Panc1 (cell line): ENCODE measurements at regions not wholly inside any gene's neighbourhood (a gene's known extent, or its start where the extent isn't known, plus 50 kb on each side); places are given as distances from the start of the nearest gene placed in this dataset.
"Not testable (repeated sequence)": the region's sequence is repeated elsewhere in the genome, so short reads cannot be mapped to it uniquely, and the experiment has no call there.

Experiments
- ATAC-seq: fragments of 200-7000 bp; cut with Tn5 transposase; 2 replicates; pipeline ENCODE4 v1.9.1; 2020; ENCODE audit warnings: mild to moderate bottlenecking, moderate library complexity
- BruUV-seq: library from RNA; stranded (reverse); fragments of 400-500 nt; replicated peaks from 2 replicates; lab custom pipeline; 2021; lab: Mats Ljungman, UMichigan
- CTCF ChIA-PET: fragments of 300-600 bp; sonication (Branson Sonifier 250); formaldehyde crosslinking; loops from one replicate; lab custom pipeline; 2022; ENCODE audit warnings: antibody characterized with exemption; lab: Charles Lee
- POLR2A ChIA-PET: fragments of 300-600 bp; sonication (Branson Sonifier 250); formaldehyde crosslinking; loops from one replicate; lab custom pipeline; 2022; ENCODE audit warnings: antibody characterized with exemption; lab: Charles Lee
- DNase-seq: peaks from one replicate; pipeline ENCODE4 v3.0.0-alpha.2; 2010; ENCODE audit warnings: low read depth, low spot score
- H3K27ac ChIP-seq: 2 replicates; pipeline ENCODE4 v1.5.1; 2011; ENCODE audit warnings: mild to moderate bottlenecking, low read length, inconsistent platforms
- H3K27me3 ChIP-seq: fragments of 200-500 bp; sonication (Bioruptor generic); 2 replicates; pipeline ENCODE4 v1.6.0; 2014; ENCODE audit warnings: low read length, inconsistent platforms; ENCODE audit not compliant: control insufficient read depth, insufficient read depth
- H3K36me3 ChIP-seq: fragments of 200-500 bp; sonication (Bioruptor generic); 2 replicates; pipeline ENCODE4 v1.5.1; 2014; ENCODE audit warnings: inconsistent platforms, mild to moderate bottlenecking, low read length, moderate library complexity; ENCODE audit not compliant: control insufficient read depth, insufficient read depth
- H3K4me1 ChIP-seq: 2 replicates; pipeline ENCODE4 v1.5.1; 2011; ENCODE audit warnings: inconsistent platforms, mild to moderate bottlenecking, low read length, moderate library complexity; ENCODE audit not compliant: control insufficient read depth, insufficient read depth
- H3K4me3 ChIP-seq, 2 experiments: 2 replicates each; pipeline ENCODE4 v1.5.1; 2011 to 2012; ENCODE audit warnings: low read depth in 2 of 2, low read length in 2 of 2, mild to moderate bottlenecking in 2 of 2, inconsistent platforms in 1 of 2, moderate library complexity in 1 of 2
- H3K9me3 ChIP-seq: fragments of 200-500 bp; sonication (Bioruptor generic); 2 replicates; pipeline ENCODE4 v1.5.1; 2014; ENCODE audit warnings: low read depth, mild to moderate bottlenecking, inconsistent platforms, low read length, moderate library complexity; ENCODE audit not compliant: control insufficient read depth, insufficient read depth
- CTCF ChIP-seq: fragments of 450-650 bp; IDR thresholded peaks from 2 replicates; pipeline ENCODE4 v1.5.1; 2017; ENCODE audit warnings: mild to moderate bottlenecking
- POLR2AphosphoS5 ChIP-seq: IDR thresholded peaks from 2 replicates; pipeline ENCODE4 v1.6.1; 2012; ENCODE audit warnings: mild to moderate bottlenecking, low read depth, low read length, moderate library complexity
- REST ChIP-seq, 2 experiments: IDR thresholded peaks; 2 replicates each; pipeline ENCODE4 v1.6.1; 2011 to 2012; ENCODE audit warnings: low read depth in 2 of 2, control low read depth in 1 of 2, low read length in 1 of 2, mild to moderate bottlenecking in 1 of 2, moderate library complexity in 1 of 2; ENCODE audit not compliant: insufficient read depth in 1 of 2
- SIN3A ChIP-seq: IDR thresholded peaks from 2 replicates; pipeline ENCODE4 v1.6.1; 2012; ENCODE audit warnings: low read depth, mild to moderate bottlenecking, low read length, moderate library complexity, borderline replicate concordance; ENCODE audit not compliant: insufficient read depth
- TCF7L2 ChIP-seq: IDR thresholded peaks from 2 replicates; pipeline ENCODE4 v1.6.1; 2011; ENCODE audit warnings: mild to moderate bottlenecking, low read depth, low read length, inconsistent platforms
- in situ Hi-C: cut with HindIII; loops from 2 replicates; pipeline ENCODE4 v1.10.0; 2016; ENCODE audit warnings: low sequenced_read_pairs, low pct_unique_long_range_greater_than_20kb
- intact Hi-C: fragments of 100-400 bp; cut with micrococcal nuclease; formaldehyde crosslinking; loops from one replicate; pipeline ENCODE4 v1.10.0; 2022; ENCODE audit not compliant: unreplicated experiment

- in situ Hi-C loops (no loop called here), intact Hi-C loops (no loop called here)
- Histone ChIP-seq H3K36me3 (no peaks in the 10 kb centered on the region), H3K27ac (no peak overlapping the region), H3K9me3 (no peaks in the 10 kb centered on the region), H3K4me1 (no peaks in the 10 kb centered on the region), H3K4me3 (no peak overlapping the region), H3K27me3 (no peaks in the 10 kb centered on the region)
- no peak for TF ChIP-seq SIN3A
- no peak for TF ChIP-seq REST (IDR thresholded peaks at IDR 0.05; ENCODE audit: insufficient read depth in 1 of 2, low read depth in 2 of 2, low read length in 1 of 2)
- no peak for TF ChIP-seq POLR2AphosphoS5
- TF ChIP-seq CTCF = no peak
- TF ChIP-seq TCF7L2 = no peak
- ChIA-PET POLR2A (no interaction called here), CTCF (no interaction called here)
- ATAC-seq (no peak), DNase-seq (no peak)
- BruUV-seq = no TSS peak
These were observed 59.7 kb upstream of the WDR44 start for GRCh38 chrX:118286066-118286762.

- DNase-seq, ATAC-seq, H3K9me3 ChIP-seq, intact Hi-C loops, in situ Hi-C loops, H3K27ac ChIP-seq, POLR2A ChIA-PET, H3K36me3 ChIP-seq, H3K27me3 ChIP-seq, H3K4me3 ChIP-seq, CTCF ChIA-PET, BruUV-seq, H3K4me1 ChIP-seq: not testable (repeated sequence)
These were observed 50.1 kb upstream of the WDR44 start for GRCh38 chrX:118295818-118296217.
